ENCODE measurements at regions not wholly inside any gene's neighbourhood (a gene's known extent, or its start where the extent isn't known, plus 50 kb on each side); places are given as distances from the start of the nearest gene placed in this dataset.

- Histone ChIP-seq H3K27ac (ENCODE audit: low read length) (no peak overlapping the region), H3K27me3 (ENCODE audit: control insufficient read depth, insufficient read depth, low read length) (no peaks in the 10 kb centered on the region), H3K36me3 (ENCODE audit: control insufficient read depth, insufficient read depth, low read length) (no peaks in the 10 kb centered on the region), H3K4me1 (ENCODE audit: control insufficient read depth, insufficient read depth, low read length) (no peaks in the 10 kb centered on the region), H3K9me3 (ENCODE audit: control insufficient read depth, insufficient read depth, low read depth, low read length) (no peaks in the 10 kb centered on the region), H3K4me3 (ENCODE audit: low read depth in 2 of 2, low read length in 2 of 2) (no peak overlapping the region)
- DNase-seq (ENCODE audit: low read depth, low spot score): no peak
- no peak for ATAC-seq
- ChIA-PET POLR2A (no interaction called here), CTCF (no interaction called here)
- in situ Hi-C loops (cut with HindIII; ENCODE audit: low pct_unique_long_range_greater_than_20kb, low sequenced_read_pairs) (no loop called here), intact Hi-C loops (cut with micrococcal nuclease; ENCODE audit: unreplicated experiment) (no loop called here)
- no peak for TF ChIP-seq POLR2AphosphoS5 (IDR thresholded peaks at IDR 0.05; ENCODE audit: low read depth, low read length)
- TF ChIP-seq CTCF (IDR thresholded peaks at IDR 0.05): no peak
- TF ChIP-seq REST (IDR thresholded peaks at IDR 0.05; ENCODE audit: insufficient read depth in 1 of 2, low read depth in 2 of 2, low read length in 1 of 2): no peak
- no peak for TF ChIP-seq SIN3A (IDR thresholded peaks at IDR 0.05; ENCODE audit: borderline replicate concordance, insufficient read depth, low read depth, low read length)
- TF ChIP-seq TCF7L2 (IDR thresholded peaks at IDR 0.05; ENCODE audit: low read depth, low read length): no peak
- BruUV-seq (replicated peaks): no TSS peak
Measured at GRCh38 chr2:22854588-22854987, 530.4 kb upstream of the KLHL29 start.

GRCh38 chr2:22855081-22855480 lies 529.9 kb upstream of the KLHL29 start:
- Histone ChIP-seq H3K9me3 (ENCODE audit: control insufficient read depth, insufficient read depth, low read depth, low read length) (no peaks in the 10 kb centered on the region), H3K27ac (ENCODE audit: low read length) (no peak overlapping the region), H3K36me3 (ENCODE audit: control insufficient read depth, insufficient read depth, low read length) (no peaks in the 10 kb centered on the region), H3K4me3 (ENCODE audit: low read depth in 2 of 2, low read length in 2 of 2) (no peak overlapping the region), H3K27me3 (ENCODE audit: control insufficient read depth, insufficient read depth, low read length) (no peaks in the 10 kb centered on the region), H3K4me1 (ENCODE audit: control insufficient read depth, insufficient read depth, low read length) (no peaks in the 10 kb centered on the region)
- CTCF ChIA-PET: no interaction called here
- POLR2A ChIA-PET: no interaction called here
- DNase-seq (ENCODE audit: low read depth, low spot score): no peak
- in situ Hi-C loops (cut with HindIII; ENCODE audit: low pct_unique_long_range_greater_than_20kb, low sequenced_read_pairs): no loop called here
- TF ChIP-seq CTCF (IDR thresholded peaks at IDR 0.05) (no peak), REST (IDR thresholded peaks at IDR 0.05; ENCODE audit: insufficient read depth in 1 of 2, low read depth in 2 of 2, low read length in 1 of 2) (no peak), POLR2AphosphoS5 (IDR thresholded peaks at IDR 0.05; ENCODE audit: low read depth, low read length) (no peak), TCF7L2 (IDR thresholded peaks at IDR 0.05; ENCODE audit: low read depth, low read length) (no peak), SIN3A (IDR thresholded peaks at IDR 0.05; ENCODE audit: borderline replicate concordance, insufficient read depth, low read depth, low read length) (no peak)
- ATAC-seq: no peak
- no TSS peak for BruUV-seq (replicated peaks)
- intact Hi-C loops (cut with micrococcal nuclease; ENCODE audit: unreplicated experiment): no loop called here

Data from Panc1 (cell line).